ENCODE measurements at regions not wholly inside any gene's neighbourhood (a gene's known extent, or its start where the extent isn't known, plus 50 kb on each side); places are given as distances from the start of the nearest gene placed in this dataset.
A peak's percentile ranks its signal among the peaks of the same experiment; 100 is the strongest.

DNA sequence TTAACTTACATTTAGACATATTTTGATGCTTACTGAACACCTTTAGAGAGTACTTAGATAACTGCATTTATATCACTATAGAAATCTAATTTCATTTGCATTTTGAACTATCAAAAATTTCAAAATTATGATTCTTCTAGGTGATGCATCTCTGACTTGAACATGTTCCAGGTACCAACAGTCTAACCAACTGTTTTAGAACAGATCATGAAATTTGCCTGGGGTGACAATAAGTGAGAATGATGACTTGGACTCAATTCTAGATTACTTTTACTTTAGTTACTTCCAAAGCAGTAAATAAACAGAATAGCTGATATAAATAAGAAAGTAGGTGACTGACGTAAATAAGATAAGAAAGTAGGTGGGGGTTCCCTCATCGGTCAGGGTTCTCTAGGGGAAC is 307.8 kb downstream of the BCHE start:
- no peak overlapping the region for H3K4me3 ChIP-seq (ENCODE audit: low read length)
- no peaks in the 10 kb centered on the region for H3K36me3 ChIP-seq (ENCODE audit: control insufficient read depth, insufficient read depth, low read length)
- H3K27ac ChIP-seq (ENCODE audit: low read depth, low read length), result no peak overlapping the region
- DNase-seq, result no peak
- no peak overlapping the region for H3K9ac ChIP-seq (ENCODE audit: extremely low read depth, low read length, poor library complexity, severe bottlenecking)
- TF ChIP-seq, protein P1, sequence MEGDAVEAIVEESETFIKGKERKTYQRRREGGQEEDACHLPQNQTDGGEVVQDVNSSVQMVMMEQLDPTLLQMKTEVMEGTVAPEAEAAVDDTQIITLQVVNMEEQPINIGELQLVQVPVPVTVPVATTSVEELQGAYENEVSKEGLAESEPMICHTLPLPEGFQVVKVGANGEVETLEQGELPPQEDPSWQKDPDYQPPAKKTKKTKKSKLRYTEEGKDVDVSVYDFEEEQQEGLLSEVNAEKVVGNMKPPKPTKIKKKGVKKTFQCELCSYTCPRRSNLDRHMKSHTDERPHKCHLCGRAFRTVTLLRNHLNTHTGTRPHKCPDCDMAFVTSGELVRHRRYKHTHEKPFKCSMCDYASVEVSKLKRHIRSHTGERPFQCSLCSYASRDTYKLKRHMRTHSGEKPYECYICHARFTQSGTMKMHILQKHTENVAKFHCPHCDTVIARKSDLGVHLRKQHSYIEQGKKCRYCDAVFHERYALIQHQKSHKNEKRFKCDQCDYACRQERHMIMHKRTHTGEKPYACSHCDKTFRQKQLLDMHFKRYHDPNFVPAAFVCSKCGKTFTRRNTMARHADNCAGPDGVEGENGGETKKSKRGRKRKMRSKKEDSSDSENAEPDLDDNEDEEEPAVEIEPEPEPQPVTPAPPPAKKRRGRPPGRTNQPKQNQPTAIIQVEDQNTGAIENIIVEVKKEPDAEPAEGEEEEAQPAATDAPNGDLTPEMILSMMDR (conservative IDR thresholded peaks at IDR 0.05), result no peak
- Mint-ChIP-seq H3K36me3 (ENCODE audit: low read depth) (no peaks in the 10 kb centered on the region), H3K9me3 (peaks cover 4% of the 10 kb centered on the region), H3K4me3 (no peak overlapping the region), H3K27me3 (ENCODE audit: insufficient read depth) (no peaks in the 10 kb centered on the region), H3K27ac (no peak overlapping the region), H3K4me1 (peaks cover 4% of the 10 kb centered on the region)
- no peaks in the 10 kb centered on the region for H3K27me3 ChIP-seq (ENCODE audit: control insufficient read depth, insufficient read depth, low read length, poor library complexity, severe bottlenecking)
- no peaks in the 10 kb centered on the region for H3K4me1 ChIP-seq (ENCODE audit: control insufficient read depth, insufficient read depth, low read length)
- no peaks in the 10 kb centered on the region for H3K9me3 ChIP-seq (ENCODE audit: control insufficient read depth, low read length)
- WGBS, 2 experiments (ENCODE audit: insufficient coverage in 1 of 2, insufficient read length in 1 of 2), result 86% methylated on average over 2 of the region's 2 CpGs; no CpG with 5 or more reads in 1 of the 2 experiments

DNA sequence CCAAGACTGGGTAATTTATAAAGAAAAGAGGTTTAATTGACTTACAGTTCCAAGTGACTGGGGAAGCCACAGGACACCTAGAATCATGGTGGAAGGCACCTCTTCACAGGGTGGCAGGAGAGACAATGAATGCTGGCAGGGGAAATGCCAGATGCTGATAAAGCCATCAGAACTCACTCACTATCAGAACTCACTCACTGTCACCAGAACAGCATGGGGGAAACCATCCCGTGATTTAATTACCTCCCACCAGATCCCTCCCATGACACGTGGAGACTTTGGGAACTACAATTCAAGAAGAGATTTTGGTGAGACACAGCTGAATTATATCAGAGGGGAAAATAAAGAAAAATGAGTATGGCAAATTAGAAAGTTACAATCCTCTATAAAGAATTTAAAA is 310.9 kb downstream of the BCHE start:
- DNase-seq, result peak; percentile 78

GRCh38 chr3:165523801-165524200 is 313.4 kb downstream of the BCHE start:
- no peaks in the 10 kb centered on the region for H3K9me3 ChIP-seq (ENCODE audit: control insufficient read depth, low read length)
- TF ChIP-seq, protein P1 (conservative IDR thresholded peaks at IDR 0.05), result no peak
- H3K9ac ChIP-seq (ENCODE audit: extremely low read depth, low read length, poor library complexity, severe bottlenecking), result no peak overlapping the region
- H3K27ac ChIP-seq (ENCODE audit: low read depth, low read length), result no peak overlapping the region
- Mint-ChIP-seq H3K36me3 (ENCODE audit: low read depth) (no peaks in the 10 kb centered on the region), H3K4me3 (no peak overlapping the region), H3K27me3 (ENCODE audit: insufficient read depth) (peaks cover 37% of the 10 kb centered on the region), H3K4me1 (peaks cover 7% of the 10 kb centered on the region), H3K27ac (no peak overlapping the region), H3K9me3 (no peaks in the 10 kb centered on the region)
- no peaks in the 10 kb centered on the region for H3K4me1 ChIP-seq (ENCODE audit: control insufficient read depth, insufficient read depth, low read length)
- no peaks in the 10 kb centered on the region for H3K36me3 ChIP-seq (ENCODE audit: control insufficient read depth, insufficient read depth, low read length)
- peaks cover 38% of the 10 kb centered on the region for H3K27me3 ChIP-seq (ENCODE audit: control insufficient read depth, insufficient read depth, low read length, poor library complexity, severe bottlenecking)
- DNase-seq, result no peak
- no peak overlapping the region for H3K4me3 ChIP-seq (ENCODE audit: low read length)

More for the DNA sequence above, 310.9 kb downstream of the BCHE start:
- no peak overlapping the region for H3K4me3 ChIP-seq (ENCODE audit: low read length)
- H3K4me1 ChIP-seq (ENCODE audit: control insufficient read depth, insufficient read depth, low read length), result no peaks in the 10 kb centered on the region
- H3K36me3 ChIP-seq (ENCODE audit: control insufficient read depth, insufficient read depth, low read length), result no peaks in the 10 kb centered on the region
- peaks cover 7% of the 10 kb centered on the region for H3K4me1 Mint-ChIP-seq
- H3K9me3 ChIP-seq (ENCODE audit: control insufficient read depth, low read length), result no peaks in the 10 kb centered on the region
- no peak overlapping the region for H3K27ac Mint-ChIP-seq
- H3K27ac ChIP-seq (ENCODE audit: low read depth, low read length), result no peak overlapping the region
- no peak overlapping the region for H3K4me3 Mint-ChIP-seq
- H3K27me3 ChIP-seq (ENCODE audit: control insufficient read depth, insufficient read depth, low read length, poor library complexity, severe bottlenecking), result peaks cover 12% of the 10 kb centered on the region
- WGBS, 2 experiments (ENCODE audit: insufficient coverage in 1 of 2, insufficient read length in 1 of 2), result 13% methylated on average over 2 of the region's 2 CpGs; no CpG with 5 or more reads in 1 of the 2 experiments
- H3K9ac ChIP-seq (ENCODE audit: extremely low read depth, low read length, poor library complexity, severe bottlenecking), result no peak overlapping the region
- TF ChIP-seq, protein P1 (conservative IDR thresholded peaks at IDR 0.05), result peak; percentile 57
- H3K9me3 Mint-ChIP-seq, result peaks cover 4% of the 10 kb centered on the region
- H3K27me3 Mint-ChIP-seq (ENCODE audit: insufficient read depth), result peaks cover 11% of the 10 kb centered on the region
- no peaks in the 10 kb centered on the region for H3K36me3 Mint-ChIP-seq (ENCODE audit: low read depth)
